LHCN-M2 (cell line): ENCODE measurements at regions not wholly inside any gene's neighbourhood (a gene's known extent, or its start where the extent isn't known, plus 50 kb on each side); places are given as distances from the start of the nearest gene placed in this dataset.
"Not testable (repeated sequence)": the region's sequence is repeated elsewhere in the genome, so short reads cannot be mapped to it uniquely, and the experiment has no call there.

ENCODE experiments used
- DNase-seq: peaks from one replicate; pipeline ENCODE4 v3.0.0-alpha.2; 2012; ENCODE audit warnings: low read depth

- DNase-seq = no peak
These were observed 122.9 kb upstream of the SMURF2 start for GRCh38 chr17:64785011-64785421.

DNA sequence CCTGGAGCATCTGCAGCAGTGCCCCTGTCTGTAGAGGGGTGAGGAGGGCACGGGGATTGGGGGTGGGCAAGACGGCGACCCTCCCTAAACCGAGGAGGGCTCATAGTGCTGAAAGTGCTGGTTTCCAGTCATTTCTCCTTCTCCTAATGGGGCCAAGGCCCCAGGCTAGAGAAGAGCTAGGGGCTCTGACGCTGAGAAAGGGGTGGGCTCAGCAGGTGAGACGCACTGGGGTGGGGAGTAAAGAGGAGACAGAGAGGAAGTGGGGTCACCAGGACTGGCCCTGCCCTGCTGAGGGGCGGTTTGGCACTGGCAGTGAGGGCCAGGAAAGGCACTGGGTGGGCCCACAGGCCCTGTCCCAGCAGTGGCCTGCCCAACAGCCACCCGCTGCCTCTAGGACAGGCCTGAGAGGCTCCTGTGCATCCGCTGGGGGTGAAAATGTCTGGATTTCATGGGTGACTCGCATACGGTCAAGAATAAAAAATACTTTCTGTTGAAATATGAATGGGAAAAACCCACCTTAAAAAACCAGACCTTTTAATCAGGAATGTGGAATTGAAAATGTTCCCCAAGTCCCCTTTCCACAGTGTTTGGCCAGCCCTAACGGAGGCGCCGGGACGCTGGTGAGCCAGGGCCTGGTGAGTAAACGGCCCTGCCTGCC is 122.4 kb upstream of the SMURF2 start:
- no peak for DNase-seq

DNA sequence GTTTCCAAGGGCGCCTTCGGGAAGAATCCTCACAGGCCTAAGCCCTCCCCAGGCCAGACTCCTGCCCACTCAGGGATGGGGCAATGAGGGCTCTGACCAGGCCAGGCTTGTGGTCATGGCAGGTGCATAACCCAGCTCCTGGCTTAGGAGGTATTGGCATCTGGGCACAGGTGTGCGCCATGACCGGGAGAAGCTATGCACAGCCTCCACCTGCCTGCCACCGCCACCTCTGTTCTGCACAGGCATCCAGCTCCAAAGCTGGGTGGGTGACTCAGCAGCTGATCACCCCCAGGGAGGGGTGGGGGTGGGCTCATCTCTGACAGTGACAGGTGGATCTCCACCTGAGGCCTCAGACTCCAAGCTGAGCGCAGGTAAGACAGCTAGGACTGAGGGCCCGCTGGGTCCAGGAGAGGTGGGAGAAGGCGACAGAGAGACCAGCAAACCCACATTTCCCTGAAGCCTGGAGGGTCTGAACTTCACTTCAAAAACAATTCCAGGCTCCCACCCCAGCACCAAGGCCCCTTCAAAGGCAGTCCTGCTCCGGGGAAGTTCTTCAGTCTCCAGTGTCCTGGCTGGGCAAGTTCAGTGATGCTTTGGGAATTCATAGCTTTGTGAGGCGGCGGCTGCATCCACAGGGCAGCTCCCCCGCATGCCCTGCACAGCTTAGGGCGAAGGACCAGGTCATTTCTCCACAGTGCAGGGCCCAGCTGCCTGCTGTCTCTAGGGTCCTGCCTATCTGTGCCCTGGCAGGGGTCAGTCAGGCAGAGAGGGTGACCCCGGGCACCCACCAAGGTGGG is 121.6 kb upstream of the SMURF2 start:
- DNase-seq = no peak

- DNase-seq = no peak
These were observed 120.9 kb upstream of the SMURF2 start for GRCh38 chr17:64783031-64783461.

DNA sequence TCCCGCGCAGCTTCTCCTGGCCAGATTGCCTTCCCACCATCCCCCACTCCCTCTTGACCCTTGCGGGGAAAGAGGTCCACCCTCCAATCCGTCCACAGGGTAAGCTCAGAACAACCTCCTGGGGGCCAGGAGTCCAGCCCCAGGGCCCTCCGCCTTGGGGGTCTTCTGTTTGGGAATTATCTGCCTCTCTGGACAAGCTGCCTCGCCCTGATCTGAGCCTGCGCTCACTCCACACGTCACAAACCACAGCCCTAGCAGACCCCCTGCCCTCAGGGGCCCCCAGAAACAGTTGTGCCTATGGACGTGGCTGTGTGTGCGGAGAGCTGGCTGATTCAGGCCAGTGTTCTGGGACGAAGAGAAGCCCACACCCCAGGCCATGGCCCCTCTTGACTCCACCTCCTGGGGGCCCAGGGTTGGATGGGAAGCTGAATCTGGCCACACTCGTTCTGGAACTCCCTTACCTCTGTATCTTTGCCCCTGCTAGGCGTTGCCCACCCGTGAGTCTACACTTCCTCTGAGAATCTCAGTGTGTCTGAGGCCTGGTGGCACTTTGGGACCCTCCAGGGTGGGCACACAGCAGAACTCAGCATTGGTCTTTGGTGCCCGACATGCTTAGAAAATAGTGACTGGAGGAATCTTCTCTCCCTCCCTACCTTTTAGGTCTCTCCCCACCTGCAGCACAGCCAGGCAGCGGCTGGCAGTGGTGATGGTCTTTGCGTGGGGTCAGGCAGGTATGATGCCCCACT is 119.9 kb upstream of the SMURF2 start:
- DNase-seq = no peak

DNA sequence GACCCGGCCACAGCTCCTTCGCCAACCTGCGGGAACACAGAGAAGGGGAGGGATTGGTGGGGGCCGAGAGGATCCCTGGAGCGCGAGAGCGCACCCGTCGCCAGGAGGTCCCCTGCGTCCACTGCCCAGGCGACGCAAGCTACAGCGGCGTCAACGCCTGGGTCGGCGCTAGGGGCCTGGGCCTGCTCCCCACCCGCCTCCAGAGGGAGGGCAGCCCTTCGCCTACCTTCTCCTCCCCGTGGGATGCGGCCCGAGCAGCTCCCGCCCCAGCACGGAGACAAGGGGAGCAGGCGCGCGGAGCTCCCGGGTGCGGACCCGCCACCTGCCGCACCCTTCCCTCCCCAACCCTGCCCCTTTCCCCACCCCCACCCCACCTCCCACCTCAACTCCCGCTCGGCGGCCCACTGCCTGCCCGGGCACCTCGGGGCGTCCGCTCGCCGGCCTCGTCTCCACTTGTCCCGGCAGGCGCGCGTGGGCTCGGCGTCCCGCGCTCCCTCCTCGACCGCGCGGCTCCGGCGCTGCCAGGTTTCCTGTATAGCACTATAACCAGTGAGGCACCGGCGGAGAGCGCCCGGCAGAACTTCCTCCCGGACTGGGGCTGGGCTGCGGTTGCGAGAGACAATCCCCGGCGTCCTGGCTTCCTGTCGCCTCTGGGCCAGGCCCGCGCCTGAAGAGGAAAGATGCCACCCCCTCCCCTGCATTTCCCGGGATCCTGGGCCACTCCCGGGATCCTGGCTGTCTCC is 119.1 kb upstream of the SMURF2 start:
- no peak for DNase-seq

GRCh38 chr17:64780096-64781013 is 118.2 kb upstream of the SMURF2 start:
- no peak for DNase-seq

DNA sequence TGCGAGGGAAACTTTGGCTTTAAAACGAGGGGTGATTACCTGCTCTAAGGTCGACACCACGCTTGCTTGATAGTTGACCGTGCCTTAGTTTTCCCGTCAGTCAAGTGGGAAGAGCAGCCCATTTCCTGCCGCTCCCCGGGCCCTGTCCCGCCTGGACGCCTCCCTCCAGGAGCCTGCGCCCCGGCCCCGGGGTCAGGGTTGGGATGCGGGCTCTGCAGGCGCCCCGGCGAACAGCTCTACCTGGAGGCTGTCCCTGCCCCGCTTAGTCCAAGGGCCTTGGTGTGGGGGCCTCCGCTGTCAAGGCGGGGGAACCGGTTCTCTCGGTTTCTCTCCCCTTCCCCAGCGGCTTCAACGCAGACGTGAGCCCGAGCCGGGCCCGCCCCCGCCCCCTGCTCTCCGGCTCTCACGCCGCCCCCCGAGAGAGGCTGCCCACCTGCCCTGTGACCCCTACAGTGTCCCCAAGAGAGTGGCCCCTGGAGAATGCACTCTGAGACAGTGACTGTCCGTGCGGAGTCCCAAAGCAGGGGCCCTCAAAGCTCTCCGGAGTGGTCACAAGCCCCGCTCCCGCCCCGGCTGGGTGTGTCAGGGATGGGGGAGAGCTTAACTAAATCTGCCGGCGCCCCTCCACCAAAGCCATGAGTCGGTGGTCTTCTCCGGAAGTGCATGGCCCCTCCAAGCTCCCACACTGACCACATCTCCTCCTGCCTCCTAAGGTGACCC is 117.4 kb upstream of the SMURF2 start:
- no peak for DNase-seq

GRCh38 chr17:64779098-64779375 is 116.9 kb upstream of the SMURF2 start:
- DNase-seq = not testable (repeated sequence)

GRCh38 chr17:64778240-64779097 is 116.4 kb upstream of the SMURF2 start:
- DNase-seq = no peak

- no peak for DNase-seq
These were observed 115.5 kb upstream of the SMURF2 start for GRCh38 chr17:64777415-64778239.

- peak; percentile 67 for DNase-seq
These were observed 114.8 kb upstream of the SMURF2 start for GRCh38 chr17:64776720-64777414.

DNA sequence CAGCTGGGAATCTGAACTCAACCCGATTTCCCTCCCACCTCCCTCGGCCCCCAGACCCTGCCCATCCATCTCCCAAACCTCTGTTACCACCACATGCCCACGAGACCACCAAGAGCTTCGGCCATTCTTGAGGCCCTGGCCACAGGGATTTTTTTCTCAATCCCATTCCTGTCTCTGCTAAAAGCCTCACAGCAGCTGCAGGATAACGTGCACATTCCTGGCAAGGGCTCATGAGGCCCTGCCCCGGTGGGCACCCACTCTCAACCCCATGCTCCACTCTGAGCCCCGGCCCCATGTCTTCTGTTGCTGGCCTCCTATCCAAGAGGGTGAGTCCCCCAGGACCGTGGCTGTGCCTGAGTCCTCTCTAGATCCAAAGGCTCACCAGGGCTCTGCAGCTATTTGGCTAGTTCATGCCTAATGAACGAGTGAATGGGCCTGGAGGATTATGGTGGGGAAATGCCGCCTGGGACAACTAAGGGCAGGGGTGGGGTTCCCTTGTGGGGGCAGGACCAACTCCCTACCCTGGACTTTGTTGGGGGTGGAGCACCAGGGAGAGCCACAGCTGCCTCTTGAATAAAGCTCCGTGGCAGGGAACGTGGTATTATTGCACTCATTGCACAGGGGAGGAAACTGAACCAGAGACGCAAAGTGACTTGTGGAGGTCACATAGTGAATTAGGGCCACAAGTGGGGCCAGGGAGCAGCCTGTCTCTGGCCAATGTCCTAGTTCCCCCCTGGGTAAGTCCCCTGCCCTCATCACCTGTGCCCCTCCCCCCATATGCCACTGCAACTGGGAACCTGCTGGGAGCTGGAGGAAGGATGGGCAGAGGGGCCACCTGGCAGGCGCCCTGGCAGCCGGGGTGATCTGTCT is 113.8 kb upstream of the SMURF2 start:
- DNase-seq = peak; percentile 39

- DNase-seq = no peak
These were observed 112.9 kb upstream of the SMURF2 start for GRCh38 chr17:64774888-64775540.

- peak; percentile 55 for DNase-seq
These were observed 112.0 kb upstream of the SMURF2 start for GRCh38 chr17:64773836-64774761.
